Bone marrow (tissue), 2 donors: ENCODE measurements at regions not wholly inside any gene's neighbourhood (a gene's known extent, or its start where the extent isn't known, plus 50 kb on each side); places are given as distances from the start of the nearest gene placed in this dataset.

Source experiments
- DNase-seq, 2 donors: peaks; one replicate each; lab custom pipeline; 2025; lab: John Stamatoyannopoulos, UW

DNA sequence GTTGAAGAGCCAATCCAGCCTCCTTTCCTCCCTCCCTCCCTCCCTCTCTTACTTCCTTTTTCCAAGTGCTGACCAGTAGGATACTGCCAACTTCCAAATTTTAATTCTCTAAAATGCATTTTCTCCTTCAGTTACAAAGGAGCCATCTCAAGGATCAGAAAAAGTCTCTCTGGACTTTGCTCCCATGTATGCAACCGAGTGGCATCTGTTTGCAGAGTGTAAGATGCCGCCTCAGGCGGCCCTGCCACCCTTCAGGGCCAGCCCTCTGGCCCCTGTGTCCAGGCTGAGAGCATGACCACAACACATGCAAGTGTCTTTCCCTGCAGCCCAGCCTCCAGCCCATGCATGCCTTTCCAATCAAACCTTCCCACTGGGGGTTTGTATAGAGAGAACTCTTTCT lies 205.3 kb upstream of the RAB4A start:
- no peak for DNase-seq

DNA sequence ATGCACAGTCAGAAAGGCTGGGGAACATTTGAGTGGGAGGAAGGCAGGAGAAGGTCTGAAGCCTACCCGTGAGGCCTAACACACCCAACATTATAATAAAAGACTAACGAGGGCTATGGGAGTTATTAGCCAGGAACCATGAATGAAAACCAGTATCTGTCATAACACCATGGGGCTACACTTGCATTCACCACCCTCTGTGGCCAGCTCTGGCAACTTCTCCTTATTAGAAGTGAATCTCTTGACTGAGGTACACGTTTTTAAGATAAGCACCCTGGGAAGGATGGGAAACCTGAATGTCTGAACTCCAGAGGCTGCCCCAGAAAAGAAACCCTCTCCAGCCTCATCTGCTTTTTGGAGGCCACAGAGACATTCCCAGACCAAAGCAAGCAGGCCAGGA lies 204.3 kb upstream of the RAB4A start:
- DNase-seq = no peak

DNA sequence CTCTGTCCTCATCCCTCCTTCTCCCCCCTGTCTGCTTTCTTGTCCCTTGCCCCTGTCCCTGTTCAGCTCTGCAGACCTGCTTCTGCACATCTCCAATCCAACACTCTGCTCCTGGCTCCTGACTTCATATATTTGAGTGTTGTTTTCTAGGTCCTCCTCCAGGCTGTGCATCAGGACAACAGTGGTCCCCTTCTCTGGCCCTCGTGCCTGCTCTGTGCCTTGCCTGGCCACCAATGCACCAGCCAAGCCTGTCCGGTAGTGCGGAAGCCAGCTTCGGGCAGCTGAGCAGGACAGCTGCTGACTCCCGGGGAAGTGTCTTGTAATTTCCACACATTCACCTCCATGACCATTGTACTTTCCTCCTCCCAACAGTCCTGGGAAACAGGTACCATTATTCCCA lies 203.4 kb upstream of the RAB4A start:
- DNase-seq = no peak

GRCh38 chr1:229068270-229068987 lies 202.5 kb upstream of the RAB4A start:
- peak in 1 of 2 donors; percentile 53 for DNase-seq

GRCh38 chr1:229069176-229069575 lies 201.7 kb upstream of the RAB4A start:
- DNase-seq = no peak

DNA sequence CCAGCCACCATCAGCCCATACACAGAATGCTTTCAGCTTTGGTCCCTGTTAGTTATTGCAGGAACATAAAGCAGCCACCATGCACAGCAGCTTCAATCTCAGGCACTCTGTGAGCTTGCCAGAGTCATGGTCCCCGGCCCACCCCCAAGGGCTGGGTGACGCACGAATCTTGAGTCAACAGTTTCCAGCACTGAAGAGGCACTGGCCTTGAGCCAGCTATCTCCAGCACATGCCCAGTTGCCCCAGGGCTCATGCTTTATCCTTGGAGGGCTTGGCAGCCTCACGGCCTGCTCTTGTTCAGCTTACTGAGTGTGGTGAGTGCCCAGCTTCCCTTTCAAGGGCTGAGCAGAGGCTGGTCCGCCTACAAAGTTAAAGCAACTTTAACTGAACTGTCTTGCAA lies 200.7 kb upstream of the RAB4A start:
- peak in 1 of 2 donors; percentile 55 for DNase-seq

DNA sequence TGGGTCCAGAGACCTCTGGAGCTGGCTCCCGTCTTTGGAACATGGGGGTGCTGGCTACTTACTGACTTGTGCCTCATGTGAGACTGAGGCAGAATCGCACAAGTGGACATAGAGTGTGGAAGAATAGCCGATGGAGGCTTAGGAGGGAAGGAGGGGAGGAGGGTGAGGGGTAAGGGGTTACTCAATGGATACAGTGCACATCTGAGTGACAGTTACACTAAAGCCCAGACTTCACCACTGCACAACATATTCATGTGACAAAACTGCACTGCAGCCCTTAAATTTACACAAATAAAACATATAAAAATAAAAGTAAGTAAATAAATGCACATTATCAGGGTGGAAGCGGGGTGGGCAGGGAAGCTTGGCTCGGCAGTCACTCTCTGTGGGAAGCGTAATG lies 197.7 kb upstream of the RAB4A start:
- no peak for DNase-seq

GRCh38 chr1:229075217-229075616 lies 195.7 kb upstream of the RAB4A start:
- DNase-seq = no peak

GRCh38 chr1:229075716-229076115 lies 195.2 kb upstream of the RAB4A start:
- no peak for DNase-seq

DNA sequence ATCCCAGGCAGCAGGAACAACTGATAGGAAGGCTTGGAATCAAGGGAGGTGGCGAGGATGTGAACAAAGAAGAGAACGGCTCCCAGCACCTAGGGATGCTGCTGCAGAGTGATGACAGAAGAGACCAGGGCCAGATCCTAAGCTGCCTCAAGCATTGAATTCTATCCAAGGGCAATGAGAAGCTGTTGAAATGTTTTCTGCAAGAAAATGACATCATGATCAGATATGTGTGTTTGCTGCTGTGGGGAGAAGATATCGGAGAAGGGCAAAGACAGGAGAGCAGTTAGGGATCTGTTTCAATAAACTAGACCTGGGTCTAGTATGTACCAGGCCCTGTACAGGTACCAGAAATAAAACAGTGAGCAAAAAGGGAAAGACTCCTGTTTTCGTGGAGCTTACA lies 194.7 kb upstream of the RAB4A start:
- DNase-seq = no peak

DNA sequence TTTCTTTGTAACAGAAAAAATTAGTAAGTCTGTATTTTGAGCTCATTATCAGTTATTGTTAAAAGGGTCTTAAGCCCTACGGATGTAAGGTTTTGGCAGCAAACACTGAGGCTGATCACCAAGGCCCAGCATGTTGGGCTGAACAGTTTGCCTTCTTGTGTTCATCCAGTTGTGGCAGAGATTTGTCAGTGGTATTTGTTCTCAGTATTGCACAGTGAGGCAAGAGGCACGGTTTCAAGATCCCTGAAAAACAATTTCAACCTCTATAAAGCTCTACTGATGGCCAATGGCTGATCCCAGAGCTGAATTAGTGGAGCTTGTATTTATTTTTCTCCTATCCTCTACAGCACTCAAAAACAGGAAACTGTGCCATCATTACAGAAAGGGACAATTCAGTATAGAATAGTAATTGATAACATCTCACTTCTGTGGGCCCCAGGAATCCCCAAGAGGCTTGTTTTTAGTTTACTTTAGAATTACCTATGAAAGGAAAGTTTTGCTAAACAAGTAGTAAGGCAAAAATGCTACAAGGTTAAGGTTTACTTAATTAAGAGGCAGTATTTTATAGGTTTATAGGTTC lies 191.8 kb upstream of the RAB4A start:
- no peak for DNase-seq

DNA sequence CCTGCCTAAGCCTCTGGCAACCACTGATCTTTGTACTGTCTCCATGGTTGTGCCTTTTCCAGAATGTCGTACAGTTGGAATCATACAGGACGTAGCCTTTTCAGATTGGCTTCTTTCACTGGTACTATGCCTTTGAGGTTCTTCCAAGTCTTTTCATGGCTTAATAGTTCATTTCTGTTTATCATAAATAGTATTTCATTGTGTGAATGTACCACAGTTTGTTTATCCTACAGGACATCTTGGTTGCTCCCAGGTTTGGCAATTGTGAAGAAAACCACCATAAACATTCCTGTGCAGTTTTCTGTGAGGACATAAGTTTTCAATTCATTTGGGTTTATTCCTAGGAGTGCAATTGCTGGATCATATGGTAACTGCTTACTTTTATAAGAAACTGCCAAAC lies 190.6 kb upstream of the RAB4A start:
- no peak for DNase-seq

DNA sequence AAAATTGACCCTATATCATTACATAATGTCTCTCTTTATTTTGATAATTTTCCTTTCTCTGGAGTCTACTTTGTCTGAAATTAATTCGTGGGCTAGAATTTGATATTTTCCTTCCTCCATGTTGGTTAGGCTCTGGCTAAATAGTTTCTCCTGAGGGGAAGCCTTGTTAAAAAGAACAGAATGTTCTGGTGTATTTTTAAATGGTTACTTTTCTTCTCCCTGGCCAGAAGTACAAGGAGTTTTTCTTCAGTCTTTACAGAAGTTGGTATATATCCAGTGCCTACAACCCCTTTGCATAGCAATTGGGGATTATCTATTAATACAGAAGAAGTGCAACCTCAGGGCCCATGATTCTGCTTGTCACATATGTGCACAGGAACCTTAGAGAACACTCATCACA lies 185.6 kb upstream of the RAB4A start:
- DNase-seq = no peak

DNA sequence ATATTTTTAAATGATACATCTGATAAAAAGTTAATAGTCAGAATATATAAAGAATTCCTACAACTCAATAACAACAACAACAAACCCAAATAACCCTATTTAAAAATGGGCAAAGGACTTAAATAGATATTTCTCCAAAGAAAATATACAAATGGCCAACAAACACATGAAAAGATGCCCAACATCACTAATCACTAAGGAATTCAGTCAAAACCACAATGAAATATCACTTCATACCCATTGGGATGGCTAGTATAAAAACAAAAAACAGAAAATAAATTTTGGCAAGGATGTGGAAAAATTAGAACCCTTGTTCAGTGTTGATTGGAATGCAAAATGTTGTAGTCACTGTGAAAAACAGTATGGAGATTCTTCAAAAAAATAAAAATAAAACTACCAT lies 184.8 kb upstream of the RAB4A start:
- DNase-seq = no peak

DNA sequence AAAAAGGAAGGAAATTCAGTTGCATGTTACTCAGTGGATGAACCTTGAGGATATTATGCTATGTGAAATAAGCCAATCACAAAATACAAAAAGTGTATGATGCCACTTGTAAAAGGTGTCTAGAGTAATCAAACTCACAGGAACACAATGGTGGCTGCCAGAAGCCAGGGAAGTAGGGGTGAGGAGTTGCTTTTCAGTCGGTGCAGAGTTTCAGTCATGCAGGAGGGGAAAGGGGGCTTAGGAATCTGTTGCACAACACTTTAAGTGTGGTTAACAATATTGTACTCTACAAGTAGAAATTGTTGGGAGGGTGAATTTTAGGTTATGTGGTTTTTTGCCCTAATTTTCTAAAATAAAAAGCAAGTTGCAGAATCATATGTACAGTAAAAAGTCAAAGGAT lies 184.2 kb upstream of the RAB4A start:
- DNase-seq = no peak

- DNase-seq = no peak
Observed at GRCh38 chr1:229087339-229087738, 183.6 kb upstream of the RAB4A start.

GRCh38 chr1:229087906-229088305 lies 183.0 kb upstream of the RAB4A start:
- no peak for DNase-seq

DNA sequence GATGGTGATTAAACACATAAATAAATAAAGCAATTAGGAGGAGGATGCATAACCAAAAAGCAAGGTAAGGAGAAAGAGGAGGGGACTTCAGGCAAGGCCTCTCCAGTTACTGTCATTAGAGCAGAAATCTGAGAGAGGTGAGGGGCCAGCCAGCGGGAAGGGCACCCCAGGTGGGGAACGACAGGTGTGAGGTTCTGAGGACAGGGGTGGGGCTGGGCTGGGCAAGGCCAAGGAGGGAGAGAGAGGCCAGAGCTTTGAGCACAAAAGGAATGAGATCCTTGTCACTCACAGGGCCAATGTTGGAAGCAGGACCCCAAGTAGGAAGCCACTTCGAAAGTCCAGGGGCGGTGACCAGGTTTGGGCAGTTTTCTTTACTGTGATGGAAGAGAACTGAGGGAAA lies 182.2 kb upstream of the RAB4A start:
- DNase-seq = no peak

DNA sequence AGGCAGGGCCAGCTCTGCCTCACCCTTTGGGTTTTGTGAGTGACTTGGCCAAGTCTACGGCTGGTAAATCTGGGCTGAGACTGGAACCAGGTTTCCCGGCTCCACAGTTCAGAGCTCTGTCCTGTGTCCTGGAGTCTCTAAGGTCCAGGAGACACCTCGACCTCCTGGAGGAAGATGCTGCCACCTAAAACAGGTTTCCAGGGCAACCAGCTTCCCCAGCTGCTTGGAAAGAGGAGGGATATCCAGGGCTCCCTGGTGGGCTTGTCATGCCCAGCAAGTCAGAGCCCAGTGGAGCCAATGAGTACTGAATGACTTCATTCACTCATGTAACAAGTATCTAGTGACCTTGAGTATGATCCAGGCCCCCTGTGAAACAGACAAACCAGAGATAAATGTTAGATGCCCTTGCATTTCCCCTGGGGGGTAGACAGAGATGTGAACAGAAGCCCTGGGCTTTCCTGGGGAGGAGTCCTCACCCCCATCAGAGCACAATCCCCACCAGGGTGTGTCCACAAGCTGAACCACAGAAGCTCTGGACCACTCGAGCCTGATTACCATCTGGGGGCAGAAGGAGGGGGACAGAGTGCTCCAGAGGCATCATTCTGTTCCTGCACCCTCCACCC lies 181.2 kb upstream of the RAB4A start:
- no peak for DNase-seq

DNA sequence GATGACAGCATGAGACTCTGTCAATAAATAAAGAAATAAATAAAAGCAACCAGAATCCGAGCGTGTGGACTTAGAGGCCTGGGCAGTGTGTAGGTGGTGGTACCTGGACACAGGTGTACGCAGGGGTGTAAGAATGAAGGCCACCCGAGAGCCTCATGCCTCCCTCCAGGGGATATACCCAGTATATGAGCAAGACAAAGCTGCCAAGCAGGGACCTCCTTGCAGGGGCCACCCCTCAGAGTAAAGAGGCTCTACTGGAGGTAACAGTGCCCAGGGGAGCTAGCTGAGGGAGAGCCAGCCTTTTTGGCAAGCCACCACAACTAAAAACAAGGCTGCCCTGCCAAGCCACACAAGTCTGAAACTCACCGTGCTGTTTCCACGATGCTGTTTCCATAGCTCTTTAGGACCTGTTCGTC lies 179.2 kb upstream of the RAB4A start:
- DNase-seq = no peak

- DNase-seq = no peak
Observed at GRCh38 chr1:229092377-229093237, 178.3 kb upstream of the RAB4A start.

GRCh38 chr1:229093238-229093540 lies 177.7 kb upstream of the RAB4A start:
- DNase-seq = no peak
